Progenitor cell of endocrine pancreas (in vitro differentiated cells): ENCODE measurements at regions not wholly inside any gene's neighbourhood (a gene's known extent, or its start where the extent isn't known, plus 50 kb on each side); places are given as distances from the start of the nearest gene placed in this dataset.

ENCODE experiments used
- DNase-seq: peaks from one replicate; pipeline ENCODE4 v3.0.0; 2021; ENCODE audit warnings: low spot score; ENCODE audit not compliant: unreplicated experiment
- H3K27ac Mint-ChIP-seq: 2 replicates; pipeline ENCODE4 v1.8.0; 2021; ENCODE audit warnings: mild to moderate bottlenecking, moderate library complexity, mixed read lengths
- H3K27me3 Mint-ChIP-seq: 2 replicates; pipeline ENCODE4 v1.8.0; 2021; ENCODE audit warnings: mixed read lengths
- H3K36me3 Mint-ChIP-seq: 2 replicates; pipeline ENCODE4 v1.8.0; 2022; ENCODE audit warnings: mixed read lengths; ENCODE audit not compliant: insufficient read depth
- H3K4me1 Mint-ChIP-seq: 2 replicates; pipeline ENCODE4 v1.8.0; 2021; ENCODE audit warnings: low read depth, mixed read lengths
- H3K4me3 Mint-ChIP-seq: 2 replicates; pipeline ENCODE4 v1.8.0; 2021; ENCODE audit warnings: low read depth, mild to moderate bottlenecking, moderate library complexity, mixed read lengths
- H3K9me3 Mint-ChIP-seq: 2 replicates; pipeline ENCODE4 v1.8.0; 2021; ENCODE audit warnings: low read depth, mixed read lengths
- CTCF ChIP-seq: fragments of 200-600 bp; sonication (generic); IDR thresholded peaks from one replicate; pipeline ENCODE4 v1.5.0; 2021; ENCODE audit warnings: antibody characterized with exemption, mild to moderate bottlenecking; ENCODE audit not compliant: unreplicated experiment

- no peak overlapping the region for H3K27ac Mint-ChIP-seq
- H3K4me3 Mint-ChIP-seq: no peak overlapping the region
- H3K36me3 Mint-ChIP-seq: no peaks in the 10 kb centered on the region
- TF ChIP-seq CTCF: no peak
- H3K9me3 Mint-ChIP-seq: no peaks in the 10 kb centered on the region
- H3K27me3 Mint-ChIP-seq: no peaks in the 10 kb centered on the region
- H3K4me1 Mint-ChIP-seq: no peaks in the 10 kb centered on the region
- DNase-seq: no peak
Observed at GRCh38 chr11:104529906-104530305, 366.0 kb upstream of the PDGFD start.

DNA sequence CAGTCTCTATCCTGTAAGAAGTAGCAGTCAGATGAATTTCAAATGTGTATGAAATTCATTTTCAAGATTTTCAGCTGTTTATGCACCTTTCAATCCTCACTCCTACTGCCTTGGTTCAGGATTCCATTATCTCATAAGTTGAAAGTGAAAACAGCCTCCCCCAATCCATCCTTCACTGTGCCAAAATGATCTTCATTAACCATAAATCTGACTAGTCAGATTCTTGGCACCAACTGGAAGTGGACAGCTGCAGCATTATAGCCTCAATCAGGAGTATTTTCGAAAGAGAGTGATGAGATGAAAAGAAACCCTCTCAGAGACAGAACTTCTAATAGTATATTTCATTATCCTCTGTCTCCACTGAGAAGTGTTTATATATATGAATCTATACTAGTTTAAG is 365.3 kb upstream of the PDGFD start:
- no peak overlapping the region for H3K27ac Mint-ChIP-seq
- H3K27me3 Mint-ChIP-seq: no peaks in the 10 kb centered on the region
- no peaks in the 10 kb centered on the region for H3K36me3 Mint-ChIP-seq
- no peak for DNase-seq
- H3K4me3 Mint-ChIP-seq: no peak overlapping the region
- H3K4me1 Mint-ChIP-seq: no peaks in the 10 kb centered on the region
- no peaks in the 10 kb centered on the region for H3K9me3 Mint-ChIP-seq
- TF ChIP-seq CTCF: no peak

DNA sequence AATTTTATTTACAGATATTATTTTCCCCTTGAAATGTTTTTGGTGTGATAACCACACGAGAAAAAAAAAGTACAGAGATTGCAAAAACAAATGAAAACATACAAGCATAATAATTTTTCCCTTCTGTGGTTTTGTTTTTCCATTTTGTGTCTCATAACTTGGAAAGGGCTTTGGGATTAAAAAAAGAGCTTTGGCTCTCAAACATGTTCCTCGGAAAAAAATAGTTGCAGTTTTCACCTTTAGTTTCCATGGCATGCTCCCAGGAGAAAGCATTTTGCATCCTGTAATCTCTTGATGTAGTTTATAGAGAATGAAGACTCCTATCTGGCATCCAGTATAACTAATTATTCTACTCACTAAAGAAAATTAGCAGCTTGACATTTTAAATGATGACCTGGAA is 362.1 kb upstream of the PDGFD start:
- Mint-ChIP-seq H3K4me1 (no peaks in the 10 kb centered on the region), H3K27ac (no peak overlapping the region), H3K4me3 (no peak overlapping the region), H3K36me3 (no peaks in the 10 kb centered on the region), H3K27me3 (no peaks in the 10 kb centered on the region), H3K9me3 (no peaks in the 10 kb centered on the region)
- no peak for DNase-seq
- TF ChIP-seq CTCF: no peak

DNA sequence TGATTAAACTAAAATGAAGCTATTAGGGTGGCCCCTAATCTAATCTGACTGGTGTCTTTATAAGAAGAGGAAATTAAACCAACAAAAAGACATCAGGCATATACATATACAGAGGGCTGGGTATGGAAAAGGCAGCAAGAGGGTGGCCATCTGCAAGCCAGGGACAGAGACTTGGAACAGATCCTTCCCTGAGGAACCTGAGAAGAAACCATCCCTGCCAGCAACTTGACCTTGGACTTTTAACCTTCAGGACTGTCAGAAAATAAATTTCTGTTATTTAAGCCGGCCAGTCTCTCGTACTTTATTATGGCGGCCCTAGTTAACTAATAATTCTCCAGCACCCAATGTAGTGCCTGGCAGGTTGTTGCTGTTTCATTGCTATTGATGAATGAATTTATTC is 361.5 kb upstream of the PDGFD start:
- no peak overlapping the region for H3K4me3 Mint-ChIP-seq
- no peak for TF ChIP-seq CTCF
- H3K9me3 Mint-ChIP-seq: no peaks in the 10 kb centered on the region
- no peaks in the 10 kb centered on the region for H3K36me3 Mint-ChIP-seq
- DNase-seq: no peak
- no peaks in the 10 kb centered on the region for H3K27me3 Mint-ChIP-seq
- H3K27ac Mint-ChIP-seq: no peak overlapping the region
- no peaks in the 10 kb centered on the region for H3K4me1 Mint-ChIP-seq

DNA sequence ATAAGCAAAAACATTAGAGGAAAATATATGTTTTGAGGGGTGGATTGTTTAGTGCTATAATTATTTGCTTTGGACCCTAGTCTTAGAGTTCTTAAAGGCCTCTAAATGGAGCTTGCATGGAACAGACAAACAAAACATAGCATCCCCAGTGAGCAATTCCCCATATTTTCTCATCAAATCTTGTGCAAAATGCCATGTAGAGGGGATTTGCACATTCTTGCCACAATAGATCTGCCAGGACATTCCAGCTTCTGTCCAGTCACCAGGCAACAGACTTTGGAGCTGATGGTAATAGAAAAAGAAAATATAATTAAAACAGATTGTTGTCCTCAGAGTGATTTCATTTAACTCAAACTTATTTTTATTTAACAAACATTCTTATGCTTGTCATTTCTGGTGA is 360.3 kb upstream of the PDGFD start:
- Mint-ChIP-seq H3K4me3 (no peak overlapping the region), H3K27ac (no peak overlapping the region), H3K4me1 (no peaks in the 10 kb centered on the region), H3K9me3 (no peaks in the 10 kb centered on the region), H3K36me3 (no peaks in the 10 kb centered on the region), H3K27me3 (no peaks in the 10 kb centered on the region)
- no peak for DNase-seq
- TF ChIP-seq CTCF: no peak
